K562 (cell line): ENCODE measurements at regions not wholly inside any gene's neighbourhood (a gene's known extent, or its start where the extent isn't known, plus 50 kb on each side); places are given as distances from the start of the nearest gene placed in this dataset.

Experiments used
- ADNP ChIP-seq: fragments of 200-800 bp; sonication (Bioruptor generic); IDR thresholded peaks from 2 replicates; pipeline ENCODE4 v1.6.1; 2016; ENCODE audit warnings: missing genetic modification characterization, missing compliant biosample characterization
- ARID3A ChIP-seq: IDR thresholded peaks from 2 replicates; pipeline ENCODE4 v1.6.1; 2012; ENCODE audit warnings: low read depth, low read length, improper control_type of control experiment, borderline replicate concordance
- CBFA2T3 ChIP-seq: fragments of 450-650 bp; IDR thresholded peaks from 2 replicates; pipeline ENCODE4 v1.6.1; 2017
- CCNT2 ChIP-seq: IDR thresholded peaks from 2 replicates; pipeline ENCODE4 v1.6.1; 2011; ENCODE audit warnings: borderline replicate concordance, low read depth, mild to moderate bottlenecking, moderate library complexity, mixed read lengths, low read length; ENCODE audit not compliant: insufficient read length; ENCODE audit errors: extremely low read depth
- ETS2 ChIP-seq: IDR thresholded peaks from 2 replicates; pipeline ENCODE4 v1.6.1; 2016; ENCODE audit warnings: borderline replicate concordance, missing genetic modification characterization, mild to moderate bottlenecking, moderate library complexity, missing compliant biosample characterization; ENCODE audit not compliant: poor library complexity, severe bottlenecking
- ETV5 ChIP-seq: sonication (generic); formaldehyde crosslinking; IDR thresholded peaks from 2 replicates; pipeline ENCODE4 v1.4.0; 2020; ENCODE audit warnings: low read depth, mild to moderate bottlenecking, missing genetic modification reagents
- FOXA1 ChIP-seq: fragments of 450-650 bp; IDR thresholded peaks from 2 replicates; pipeline ENCODE4 v1.6.1; 2016; ENCODE audit warnings: mild to moderate bottlenecking, borderline replicate concordance
- FOXK1 ChIP-seq: sonication (generic); formaldehyde crosslinking; IDR thresholded peaks from 2 replicates; pipeline ENCODE4 v1.8.0; 2022; ENCODE audit warnings: missing genetic modification reagents, mild to moderate bottlenecking, borderline replicate concordance
- GATA2 ChIP-seq: sonication (generic); formaldehyde crosslinking; IDR thresholded peaks from 2 replicates; pipeline ENCODE4 v1.4.0; 2020; ENCODE audit warnings: mild to moderate bottlenecking, missing genetic modification reagents
- GATAD2A ChIP-seq: fragments of 450-650 bp; IDR thresholded peaks from 2 replicates; pipeline ENCODE4 v1.6.1; 2017
- IFI16 ChIP-seq: fragments of 250-450 bp; sonication (Bioruptor Pico); IDR thresholded peaks from 2 replicates; pipeline ENCODE4 v2.1.2; 2022; ENCODE audit warnings: mild to moderate bottlenecking, inconsistent platforms
- NR2C2 ChIP-seq, 2 experiments: fragments of 200-800 bp in 1 of 2; sonication (Bioruptor generic) in 1 of 2; sonication (generic) in 1 of 2; formaldehyde crosslinking in 1 of 2; IDR thresholded peaks; 2 replicates each; pipeline versions ENCODE4 v1.6.1 to v1.8.0; 2016 to 2022; ENCODE audit warnings: mild to moderate bottlenecking in 1 of 2, missing compliant biosample characterization in 1 of 2, missing genetic modification characterization in 1 of 2, missing genetic modification reagents in 1 of 2
- NRF1 ChIP-seq, 2 experiments: fragments of 450-650 bp; IDR thresholded peaks in 1 of 2; conservative IDR thresholded peaks in 1 of 2; 2 replicates each; pipeline ENCODE4 v1.6.1; 2014; ENCODE audit warnings: mild to moderate bottlenecking in 2 of 2
- POLR2AphosphoS5 ChIP-seq: IDR thresholded peaks from 2 replicates; pipeline ENCODE4 v1.6.1; 2011; ENCODE audit warnings: mild to moderate bottlenecking, low read depth, low read length, moderate library complexity; ENCODE audit not compliant: control insufficient read depth, insufficient read depth
- RBM17 ChIP-seq: fragments of 200-400 bp; formaldehyde crosslinking; IDR thresholded peaks from 2 replicates; pipeline ENCODE4 v1.6.1; 2017; ENCODE audit warnings: low read depth, mild to moderate bottlenecking, low read length, borderline replicate concordance
- RUNX1 ChIP-seq: sonication (generic); IDR thresholded peaks from 2 replicates; pipeline ENCODE4 v1.6.1; 2016; ENCODE audit warnings: antibody characterized with exemption, low read depth
- SRSF3 ChIP-seq: fragments of 200-400 bp; formaldehyde crosslinking; IDR thresholded peaks from 2 replicates; pipeline ENCODE4 v1.6.1; 2016; ENCODE audit warnings: mild to moderate bottlenecking, low read length, moderate library complexity; ENCODE audit not compliant: insufficient read depth
- THRAP3 ChIP-seq: fragments of 450-650 bp; IDR thresholded peaks from 2 replicates; pipeline ENCODE4 v1.6.1; 2016; ENCODE audit warnings: mild to moderate bottlenecking, inconsistent platforms, borderline replicate concordance
- ZBTB43 ChIP-seq: sonication (generic); formaldehyde crosslinking; IDR thresholded peaks from 2 replicates; pipeline ENCODE4 v1.8.0; 2023; ENCODE audit warnings: mild to moderate bottlenecking, missing genetic modification reagents
- ZEB2 ChIP-seq: fragments of 450-650 bp; IDR thresholded peaks from 2 replicates; pipeline ENCODE4 v1.6.1; 2016
- TF ChIP-seq, protein P1 (sequence below): fragments of 450-650 bp; IDR thresholded peaks from 2 replicates; pipeline ENCODE4 v1.6.1; 2016
- TF ChIP-seq, protein P2 (sequence below), 2 experiments: fragments of 150-350 bp in 1 of 2; IDR thresholded peaks; 2 replicates each; pipeline ENCODE4 v1.6.1; 2012 to 2016; ENCODE audit warnings: low read depth in 2 of 2, low read length in 2 of 2, mild to moderate bottlenecking in 1 of 2, moderate library complexity in 1 of 2

- 0 out of 2 replicates have a peak, but pooled peaks have one; percentile 42 for TF ChIP-seq ZEB2
- TF ChIP-seq NRF1 (conservative IDR thresholded peaks at IDR 0.05 in 1 of 2, IDR thresholded peaks at IDR 0.05 in 1 of 2), result no peak
- TF ChIP-seq IFI16 (CRISPR knock-in tag), result peak; percentile 84
- TF ChIP-seq RBM17, result no peak
- TF ChIP-seq ZBTB43 (CRISPR knock-in tag), result no peak
- TF ChIP-seq THRAP3, result no peak
- no peak for TF ChIP-seq FOXK1 (CRISPR knock-in tag)
- TF ChIP-seq RUNX1, result no peak
- TF ChIP-seq ETV5 (CRISPR knock-in tag), result no peak
- no peak for TF ChIP-seq NR2C2 (CRISPR knock-in tag; IDR thresholded peaks at IDR 0.05)
- TF ChIP-seq NR2C2 (tag; IDR thresholded peaks at IDR 0.05), result peak; percentile 18; the same call in 1 of the 2 replicates
- peak; percentile 84 for TF ChIP-seq ADNP (tag)
- TF ChIP-seq ETS2, result no peak
- TF ChIP-seq CCNT2, result peak; percentile 68
- TF ChIP-seq FOXA1, result no peak
- TF ChIP-seq SRSF3, result no peak
- TF ChIP-seq, protein P1, sequence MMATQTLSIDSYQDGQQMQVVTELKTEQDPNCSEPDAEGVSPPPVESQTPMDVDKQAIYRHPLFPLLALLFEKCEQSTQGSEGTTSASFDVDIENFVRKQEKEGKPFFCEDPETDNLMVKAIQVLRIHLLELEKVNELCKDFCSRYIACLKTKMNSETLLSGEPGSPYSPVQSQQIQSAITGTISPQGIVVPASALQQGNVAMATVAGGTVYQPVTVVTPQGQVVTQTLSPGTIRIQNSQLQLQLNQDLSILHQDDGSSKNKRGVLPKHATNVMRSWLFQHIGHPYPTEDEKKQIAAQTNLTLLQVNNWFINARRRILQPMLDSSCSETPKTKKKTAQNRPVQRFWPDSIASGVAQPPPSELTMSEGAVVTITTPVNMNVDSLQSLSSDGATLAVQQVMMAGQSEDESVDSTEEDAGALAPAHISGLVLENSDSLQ, result peak; percentile 71
- TF ChIP-seq POLR2AphosphoS5, result no peak
- TF ChIP-seq CBFA2T3, result peak; percentile 92
- TF ChIP-seq, protein P2, sequence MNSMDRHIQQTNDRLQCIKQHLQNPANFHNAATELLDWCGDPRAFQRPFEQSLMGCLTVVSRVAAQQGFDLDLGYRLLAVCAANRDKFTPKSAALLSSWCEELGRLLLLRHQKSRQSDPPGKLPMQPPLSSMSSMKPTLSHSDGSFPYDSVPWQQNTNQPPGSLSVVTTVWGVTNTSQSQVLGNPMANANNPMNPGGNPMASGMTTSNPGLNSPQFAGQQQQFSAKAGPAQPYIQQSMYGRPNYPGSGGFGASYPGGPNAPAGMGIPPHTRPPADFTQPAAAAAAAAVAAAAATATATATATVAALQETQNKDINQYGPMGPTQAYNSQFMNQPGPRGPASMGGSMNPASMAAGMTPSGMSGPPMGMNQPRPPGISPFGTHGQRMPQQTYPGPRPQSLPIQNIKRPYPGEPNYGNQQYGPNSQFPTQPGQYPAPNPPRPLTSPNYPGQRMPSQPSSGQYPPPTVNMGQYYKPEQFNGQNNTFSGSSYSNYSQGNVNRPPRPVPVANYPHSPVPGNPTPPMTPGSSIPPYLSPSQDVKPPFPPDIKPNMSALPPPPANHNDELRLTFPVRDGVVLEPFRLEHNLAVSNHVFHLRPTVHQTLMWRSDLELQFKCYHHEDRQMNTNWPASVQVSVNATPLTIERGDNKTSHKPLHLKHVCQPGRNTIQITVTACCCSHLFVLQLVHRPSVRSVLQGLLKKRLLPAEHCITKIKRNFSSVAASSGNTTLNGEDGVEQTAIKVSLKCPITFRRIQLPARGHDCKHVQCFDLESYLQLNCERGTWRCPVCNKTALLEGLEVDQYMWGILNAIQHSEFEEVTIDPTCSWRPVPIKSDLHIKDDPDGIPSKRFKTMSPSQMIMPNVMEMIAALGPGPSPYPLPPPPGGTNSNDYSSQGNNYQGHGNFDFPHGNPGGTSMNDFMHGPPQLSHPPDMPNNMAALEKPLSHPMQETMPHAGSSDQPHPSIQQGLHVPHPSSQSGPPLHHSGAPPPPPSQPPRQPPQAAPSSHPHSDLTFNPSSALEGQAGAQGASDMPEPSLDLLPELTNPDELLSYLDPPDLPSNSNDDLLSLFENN (IDR thresholded peaks at IDR 0.05; ENCODE audit: low read depth in 2 of 2, low read length in 2 of 2), result no peak
- TF ChIP-seq GATA2 (CRISPR knock-in tag), result peak; percentile 63
- TF ChIP-seq ARID3A, result peak; percentile 11; the same call in 1 of the 2 replicates
- TF ChIP-seq GATAD2A, result 0 out of 2 replicates have a peak, but pooled peaks have one; percentile 64
Observed at GRCh38 chr6:51107769-51108203, 289.1 kb downstream of the TFAP2B start (continued).
